Right renal pelvis (tissue), 4 donors: ENCODE measurements at regions not wholly inside any gene's neighbourhood (a gene's known extent, or its start where the extent isn't known, plus 50 kb on each side); places are given as distances from the start of the nearest gene placed in this dataset.

ENCODE experiments used
- DNase-seq, 4 donors: peaks; one replicate each; pipeline ENCODE4 v3.0.0-alpha.2; 2013; ENCODE audit warnings: low read depth in 4 of 4, low spot score in 3 of 4, missing footprints in 1 of 4

DNA sequence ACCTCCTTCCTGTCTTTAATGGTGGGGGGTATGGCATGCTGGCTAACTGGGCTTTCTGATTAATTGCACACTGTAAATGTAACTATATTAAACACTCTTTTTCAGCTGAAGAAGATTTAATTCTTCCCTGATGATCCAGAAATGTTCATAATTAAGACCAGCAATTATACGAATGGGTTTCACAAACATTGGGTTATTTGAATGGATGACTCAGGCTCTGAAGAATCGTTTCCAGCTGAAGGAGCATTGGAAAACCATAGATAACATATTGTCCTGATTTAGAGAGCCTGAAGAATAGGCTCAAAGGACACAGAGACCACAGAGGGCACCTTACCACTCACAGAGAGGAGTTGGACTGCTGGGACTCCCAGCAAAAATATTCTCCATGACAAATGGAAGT lies 130.7 kb upstream of the SSTR4 start:
- no peak for DNase-seq

DNA sequence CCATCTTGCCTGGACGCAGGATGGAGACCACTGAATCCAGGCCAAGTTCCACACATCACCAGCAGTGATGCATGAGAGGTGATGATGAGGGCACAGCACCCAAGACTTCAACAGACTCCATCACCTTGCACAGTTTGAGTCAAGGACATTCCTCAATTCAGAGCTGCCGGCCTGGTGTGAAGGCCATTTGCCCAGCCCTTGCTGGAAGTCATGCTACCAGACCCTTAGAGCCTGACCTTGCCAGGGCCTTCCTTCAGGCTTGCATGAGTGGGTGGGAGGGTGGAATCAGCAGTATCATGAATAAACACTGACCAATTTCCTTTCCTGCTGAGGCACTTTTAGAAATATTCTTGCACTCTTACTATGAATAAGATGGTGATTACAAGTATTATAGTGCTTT lies 130.2 kb upstream of the SSTR4 start:
- DNase-seq = no peak

DNA sequence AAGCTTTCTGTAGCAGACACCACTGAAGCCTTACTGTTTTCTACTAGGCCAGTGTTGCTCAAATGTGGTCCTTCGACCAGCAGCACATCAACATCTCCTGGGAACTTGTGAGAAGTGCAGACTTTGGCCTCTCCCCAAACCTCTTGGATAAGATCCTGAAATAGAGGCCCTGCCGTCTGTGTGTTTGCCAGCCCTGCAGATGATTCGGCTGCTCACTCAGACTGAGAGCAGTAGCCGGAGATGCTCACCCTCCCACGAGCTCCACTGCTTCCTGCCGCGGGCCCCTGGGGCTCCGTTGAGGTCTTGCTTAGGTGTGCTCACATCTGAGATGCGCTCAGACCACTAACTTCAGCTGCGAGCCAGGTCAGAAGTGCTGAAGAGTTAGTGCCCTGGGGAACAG lies 129.5 kb upstream of the SSTR4 start:
- no peak for DNase-seq

DNA sequence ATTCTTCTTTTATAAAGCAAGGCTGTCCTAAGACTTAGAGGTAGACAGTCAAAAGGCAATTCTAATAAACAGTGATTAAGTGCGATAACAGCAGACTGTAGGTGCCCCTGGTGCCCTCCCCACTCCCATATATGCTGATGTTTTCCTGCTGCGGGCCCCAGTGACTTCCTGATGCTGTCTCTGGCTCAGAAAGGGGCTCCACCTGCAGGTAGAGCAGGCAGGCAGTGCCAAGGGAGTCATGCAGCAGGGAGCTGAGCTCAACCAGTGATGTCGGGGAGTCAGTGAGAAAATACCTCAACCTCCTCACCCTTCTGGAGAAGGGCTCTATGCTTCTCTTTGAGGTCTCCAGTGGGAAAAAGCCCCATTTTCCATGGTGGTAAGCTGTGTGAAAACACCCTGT lies 126.7 kb upstream of the SSTR4 start:
- DNase-seq = no peak

DNA sequence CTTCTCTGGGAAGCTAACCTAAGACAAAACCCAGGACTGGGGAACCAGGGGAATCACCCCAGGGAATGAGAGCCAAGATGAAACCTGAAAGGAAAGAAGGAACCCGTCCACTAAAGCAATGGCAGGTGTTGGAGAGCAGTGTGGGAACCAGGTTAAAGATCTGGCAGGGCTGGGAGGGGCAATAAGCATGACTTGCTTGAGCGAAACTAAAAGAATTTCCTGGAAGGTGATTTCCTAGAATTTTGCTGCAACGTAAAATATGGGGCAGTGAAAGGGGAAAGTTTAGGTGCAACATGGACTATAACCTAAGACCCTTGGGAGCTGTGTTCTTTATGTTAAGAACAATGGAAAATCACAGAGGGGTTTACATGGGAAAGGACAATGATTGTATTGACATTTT lies 126.2 kb upstream of the SSTR4 start:
- DNase-seq = no peak

DNA sequence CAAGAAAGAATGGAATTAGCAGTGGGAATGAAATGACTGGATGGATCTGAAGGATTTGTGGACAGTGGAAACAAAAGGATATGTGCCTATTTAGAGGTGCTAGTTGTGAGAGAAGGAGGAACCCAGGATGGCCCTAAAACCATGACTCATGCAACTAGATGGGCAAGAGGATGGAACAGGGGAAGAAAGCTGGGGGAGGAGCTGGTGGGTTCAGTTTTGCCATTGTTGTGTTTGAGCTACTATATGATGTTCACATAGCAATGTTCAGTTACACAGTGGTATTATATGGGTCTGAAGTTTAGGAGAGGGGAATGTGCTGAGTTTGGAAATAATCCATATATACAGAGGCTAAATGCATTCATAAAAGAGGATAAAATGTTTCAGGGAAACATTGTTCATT lies 125.7 kb upstream of the SSTR4 start:
- no peak for DNase-seq

DNA sequence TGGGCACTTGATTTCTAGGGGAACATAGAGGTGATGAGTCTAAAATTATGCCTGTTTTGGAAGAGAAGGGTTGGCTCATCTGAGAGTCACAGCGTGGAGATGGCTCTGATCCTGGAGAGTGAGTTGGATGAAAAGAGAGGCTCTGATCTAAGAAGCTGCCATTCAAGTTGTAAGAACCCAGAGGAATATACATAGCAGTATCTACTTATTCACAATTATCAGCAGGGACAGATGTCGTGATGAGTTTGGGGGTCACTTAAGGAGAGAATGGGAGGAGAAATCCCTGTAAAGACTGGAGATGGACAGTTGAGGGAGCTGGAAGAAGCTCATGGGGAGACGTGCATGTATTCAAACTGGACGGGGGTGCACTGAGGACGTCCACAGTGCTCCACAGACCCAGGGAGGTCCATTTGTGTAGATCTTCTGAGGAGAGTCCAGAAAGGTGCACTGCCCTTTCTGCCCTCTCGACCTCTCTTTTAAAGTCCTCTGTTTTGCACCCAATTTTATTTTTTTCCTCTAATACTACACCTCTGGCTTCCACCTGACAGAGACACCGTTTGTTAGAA lies 124.7 kb upstream of the SSTR4 start:
- DNase-seq = no peak

DNA sequence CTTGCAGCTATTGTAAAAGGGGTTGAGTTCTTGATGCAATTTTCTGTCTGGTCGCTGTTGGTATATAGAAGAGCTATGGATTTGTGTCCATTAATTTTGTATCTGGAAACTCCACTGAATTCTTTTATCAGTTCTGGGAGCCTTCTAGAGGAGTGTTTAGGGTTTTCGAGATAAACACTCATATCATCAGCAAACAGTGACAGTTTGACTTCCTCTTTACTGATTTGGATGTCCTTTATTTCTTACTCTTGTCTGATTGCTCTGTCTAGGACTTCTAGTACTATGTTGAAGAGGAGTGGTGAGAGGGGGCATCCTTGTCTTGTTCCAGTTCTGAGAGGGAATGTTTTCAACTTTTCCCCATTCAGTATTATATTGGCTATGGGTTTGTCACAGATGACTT lies 120.8 kb upstream of the SSTR4 start:
- DNase-seq = no peak

DNA sequence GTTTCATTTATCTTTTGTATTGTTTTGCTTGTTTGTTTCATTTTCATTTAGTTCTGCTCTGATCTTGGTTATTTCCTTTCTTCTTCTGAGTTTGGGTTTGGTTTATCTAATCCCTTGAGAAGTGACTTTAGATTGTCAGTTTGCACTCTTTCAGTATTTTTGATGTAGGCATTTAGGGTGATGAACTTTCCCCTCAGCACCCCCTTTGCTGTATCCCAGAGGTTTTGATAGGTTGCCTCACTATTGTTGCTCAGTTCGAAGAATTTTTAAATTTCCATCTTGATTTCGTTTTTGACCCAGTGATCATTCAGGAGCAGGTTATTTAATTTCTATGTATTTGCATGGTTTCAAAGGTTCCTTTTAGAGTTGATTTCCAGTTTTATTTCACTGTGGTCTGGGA lies 119.6 kb upstream of the SSTR4 start:
- DNase-seq = no peak

DNA sequence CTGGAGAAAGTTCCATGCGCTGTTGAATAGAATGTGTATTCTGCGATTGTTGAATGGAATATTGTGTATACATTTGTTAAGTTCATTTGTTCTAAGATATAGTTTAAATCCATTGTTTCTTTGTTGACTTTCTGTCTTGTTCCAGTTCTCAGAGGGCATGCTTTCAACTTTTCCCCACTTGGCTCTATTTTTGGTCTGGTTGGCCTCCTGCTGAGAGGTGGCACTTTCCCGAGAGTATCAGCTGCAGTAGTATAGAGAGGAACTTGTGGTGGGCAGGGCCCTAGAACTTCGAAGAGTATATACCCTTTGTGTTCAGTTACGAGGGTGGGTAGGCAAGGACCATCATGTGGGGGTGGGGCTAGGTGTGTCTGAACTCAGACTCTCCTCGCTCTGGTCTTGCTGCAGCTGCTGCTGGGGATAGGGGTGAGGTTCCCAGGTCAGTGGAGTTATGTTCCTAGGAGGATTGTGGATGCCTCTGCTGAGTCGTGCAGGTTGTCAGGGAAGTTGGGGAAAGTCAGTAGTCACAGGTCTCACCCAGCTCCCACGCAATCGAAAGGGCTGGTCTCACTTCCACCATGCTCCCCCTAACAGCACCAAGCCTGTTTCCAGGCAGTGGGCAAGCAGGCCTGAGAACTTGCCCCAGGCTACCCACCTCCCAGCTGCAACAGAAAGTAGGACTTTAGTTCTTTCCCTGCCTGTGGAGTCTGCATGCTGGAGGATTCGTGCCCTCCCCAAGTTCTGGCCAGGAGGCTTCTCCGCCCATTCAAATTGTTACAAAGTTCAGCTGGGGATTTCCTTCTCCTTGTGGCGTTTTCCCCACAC lies 118.9 kb upstream of the SSTR4 start:
- no peak for DNase-seq

DNA sequence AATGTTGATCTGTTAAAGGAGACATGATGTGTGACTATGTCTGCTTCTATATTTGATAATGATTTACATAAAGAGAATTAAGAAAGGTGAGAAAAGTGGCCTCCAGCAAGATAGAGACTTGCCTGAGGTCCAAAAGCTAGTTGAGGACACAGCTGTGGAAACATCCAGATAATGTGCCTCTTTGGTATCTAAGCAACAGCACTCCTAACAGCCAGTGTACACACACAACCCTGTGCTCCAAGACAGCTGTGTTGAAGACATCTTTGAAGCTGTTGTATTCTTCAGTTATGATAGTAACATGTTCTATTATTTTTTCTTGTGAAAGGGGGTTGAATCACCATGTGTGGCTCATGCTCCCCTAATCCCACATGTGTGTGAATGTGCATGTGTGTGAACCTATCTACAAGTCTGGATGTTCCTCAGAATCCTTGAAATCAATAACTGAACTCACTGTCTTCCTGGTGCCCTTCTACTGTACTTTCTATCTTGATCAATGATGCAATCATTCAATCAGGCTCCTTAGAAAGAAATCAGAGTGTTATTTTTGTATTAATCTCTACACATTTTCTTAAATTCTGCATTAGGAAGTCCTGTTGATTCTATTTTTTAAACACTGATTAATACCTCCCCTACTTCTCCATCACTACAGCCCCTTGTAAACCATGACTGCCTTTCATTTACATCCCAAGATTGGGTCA lies 116.7 kb upstream of the SSTR4 start:
- DNase-seq = no peak

DNA sequence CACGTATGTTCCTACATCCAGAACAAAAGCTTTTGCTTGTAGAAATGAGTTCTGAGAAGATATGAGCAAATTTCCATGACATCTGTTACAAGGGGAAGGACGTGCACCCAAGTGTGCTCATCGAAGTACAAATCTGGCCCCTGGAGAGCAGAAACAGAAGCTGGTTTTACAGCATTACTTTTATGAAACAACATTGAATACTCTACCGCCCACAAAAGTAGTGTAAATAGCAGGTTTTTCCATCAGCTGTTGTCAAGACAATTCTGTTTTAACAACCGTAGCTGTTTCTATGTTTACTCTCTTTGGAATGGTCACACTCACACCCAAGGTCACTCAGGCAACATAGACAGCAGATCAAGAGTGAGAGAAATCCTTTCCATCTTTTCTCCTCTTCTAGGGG lies 114.2 kb upstream of the SSTR4 start:
- DNase-seq = no peak

DNA sequence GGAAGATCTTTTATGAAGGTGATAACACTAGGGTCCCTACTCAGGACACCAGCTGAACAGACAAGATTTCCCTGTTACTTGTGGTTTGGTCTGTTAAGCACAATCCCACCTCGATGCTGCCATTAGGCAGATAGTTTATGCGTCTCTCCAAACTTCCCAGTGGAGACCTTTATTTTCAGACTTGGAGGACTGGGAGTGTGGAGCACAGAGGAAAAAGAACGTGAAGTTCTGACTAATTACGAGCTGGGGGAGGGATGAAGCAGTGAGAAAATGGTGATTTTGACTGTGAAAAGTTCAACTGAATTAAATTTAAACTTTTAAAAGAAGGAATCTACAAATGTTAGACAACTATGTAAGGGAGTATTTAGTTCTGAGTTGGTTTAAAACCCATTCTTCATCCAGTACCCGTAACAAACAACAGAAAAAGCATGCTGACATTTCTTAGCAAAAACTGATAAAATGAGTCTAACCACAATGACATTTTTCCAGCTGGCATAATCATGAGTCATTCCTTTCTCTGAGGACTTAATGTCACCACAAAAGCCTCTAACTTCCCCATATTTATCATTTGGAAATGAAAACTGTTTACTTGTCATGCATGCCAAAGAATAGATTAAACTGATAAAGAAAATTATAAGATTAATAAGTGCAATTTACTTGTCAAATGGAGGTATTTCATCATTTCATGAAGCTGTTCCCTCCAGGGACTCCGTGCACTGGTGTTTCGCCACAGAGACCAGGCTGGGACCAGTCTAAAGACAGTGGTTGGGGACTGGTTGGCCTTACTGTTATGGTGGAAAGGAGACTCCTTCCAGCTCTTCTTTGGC lies 113.3 kb upstream of the SSTR4 start:
- DNase-seq = no peak

DNA sequence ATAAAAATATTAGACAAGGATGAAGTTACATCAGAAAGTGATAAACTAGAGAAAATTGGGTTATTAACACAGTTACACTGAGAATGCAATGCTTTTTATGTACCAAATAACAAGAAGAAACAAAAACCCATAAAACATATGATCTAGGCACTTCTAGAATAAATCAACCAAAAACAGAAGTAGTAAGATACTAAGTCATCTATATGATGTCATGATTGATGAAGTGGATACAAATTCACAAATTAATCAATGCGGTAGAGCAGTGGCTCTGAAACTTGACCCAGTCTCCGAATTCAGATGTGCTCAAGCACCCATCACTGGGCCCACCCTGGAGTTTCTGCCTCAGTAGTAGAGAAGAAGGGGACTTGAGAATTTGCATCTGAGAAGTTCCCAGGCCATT lies 112.1 kb upstream of the SSTR4 start:
- DNase-seq = no peak

DNA sequence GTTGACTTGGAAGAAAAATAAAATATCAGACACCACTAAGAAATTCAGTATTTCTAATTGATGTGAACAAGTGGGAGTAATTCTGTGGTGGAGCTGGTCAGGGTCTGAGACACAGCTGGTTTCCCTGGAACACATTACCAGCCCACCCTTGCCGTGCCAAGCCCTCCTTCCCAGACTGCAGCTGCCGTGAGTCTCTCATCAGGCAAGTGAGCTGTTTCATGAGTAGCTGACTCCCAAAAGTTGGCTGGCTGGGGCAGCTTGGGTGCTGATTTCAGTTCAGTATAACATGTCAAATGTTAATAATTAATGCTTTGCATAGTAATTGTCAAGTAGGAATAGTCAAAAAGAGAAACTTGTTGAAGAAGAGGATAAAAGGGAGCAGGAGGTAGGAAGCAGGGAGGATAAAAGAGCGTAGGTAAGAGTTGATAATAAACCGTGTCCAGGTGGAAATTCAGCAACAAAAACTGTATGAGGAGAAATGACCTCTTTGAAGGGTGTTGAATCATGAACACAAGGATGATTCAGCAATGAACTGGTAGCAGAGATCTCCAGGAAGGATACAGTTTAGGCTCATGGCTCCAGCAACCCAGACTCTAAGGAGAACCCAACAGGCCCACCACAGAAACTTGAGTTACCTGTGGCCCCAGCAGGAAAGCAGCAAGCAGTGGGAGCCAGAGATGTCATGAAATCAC lies 110.9 kb upstream of the SSTR4 start:
- DNase-seq = no peak

DNA sequence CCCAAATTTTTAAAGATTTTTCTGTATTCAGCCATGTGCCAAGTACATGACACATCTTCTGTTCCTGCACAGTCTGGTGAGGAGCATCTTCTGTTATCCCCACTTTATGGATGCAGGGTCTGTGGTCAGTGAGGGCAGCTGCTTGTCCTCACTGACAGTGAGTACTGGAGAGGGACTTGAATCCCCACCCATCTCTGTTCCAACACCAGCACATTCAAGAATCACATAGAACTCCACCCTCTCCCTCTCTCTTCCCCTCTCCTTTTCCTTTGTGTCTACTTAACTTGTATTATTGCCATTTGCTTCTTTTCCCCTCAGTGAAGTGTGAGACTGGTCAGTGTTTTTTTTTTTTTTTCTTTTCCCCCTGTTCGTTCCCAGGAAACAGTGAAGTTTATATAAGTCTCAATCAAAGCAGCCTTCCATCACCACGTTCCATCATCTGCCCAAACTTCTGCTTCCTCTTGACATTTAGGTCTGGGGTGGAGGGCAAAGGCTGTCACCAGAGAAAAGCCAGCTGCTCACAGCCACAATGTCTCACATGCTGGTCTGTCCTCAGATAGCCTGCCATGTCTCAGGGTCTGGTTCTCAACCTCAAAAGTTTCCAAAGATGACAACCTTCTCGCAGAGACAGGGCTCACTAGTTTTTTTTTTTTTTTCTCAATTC lies 110.0 kb upstream of the SSTR4 start:
- DNase-seq = no peak

DNA sequence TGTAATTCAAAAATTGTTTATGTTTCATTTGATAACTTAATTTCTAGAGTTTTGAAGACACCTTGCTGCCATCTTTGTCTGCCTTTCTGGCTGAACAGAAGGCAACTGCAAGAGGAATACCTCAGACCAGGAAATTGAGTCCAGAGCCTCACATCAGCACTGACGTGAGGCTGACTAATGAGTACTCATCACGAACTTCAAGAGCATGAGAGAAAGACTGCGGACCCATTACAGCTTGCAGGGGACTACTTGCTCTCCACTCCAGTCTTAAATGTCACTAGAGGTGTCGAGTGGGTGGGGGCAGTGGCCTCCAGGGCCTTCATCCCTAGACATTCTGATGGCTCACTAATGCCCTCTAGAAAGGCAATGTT lies 109.5 kb upstream of the SSTR4 start:
- DNase-seq = no peak

DNA sequence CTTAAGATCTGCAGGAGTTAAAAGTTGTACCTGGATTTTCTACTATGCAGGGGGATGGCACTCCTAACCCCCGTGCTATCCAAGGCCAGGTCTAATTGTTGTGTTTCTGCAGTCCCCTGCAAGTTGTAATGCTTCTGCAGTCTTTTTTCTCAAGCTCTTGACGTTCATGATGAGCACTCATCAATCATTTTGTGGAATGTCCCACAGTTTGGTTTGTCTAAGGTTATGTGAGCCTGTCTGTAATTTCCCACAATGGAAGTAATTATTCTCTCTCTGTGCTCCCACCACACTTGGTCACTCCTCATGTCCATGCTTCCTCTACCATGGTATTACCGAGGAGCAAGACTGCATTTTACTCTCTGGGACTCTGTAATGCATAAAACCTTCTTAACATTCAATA lies 107.6 kb upstream of the SSTR4 start:
- DNase-seq = no peak

DNA sequence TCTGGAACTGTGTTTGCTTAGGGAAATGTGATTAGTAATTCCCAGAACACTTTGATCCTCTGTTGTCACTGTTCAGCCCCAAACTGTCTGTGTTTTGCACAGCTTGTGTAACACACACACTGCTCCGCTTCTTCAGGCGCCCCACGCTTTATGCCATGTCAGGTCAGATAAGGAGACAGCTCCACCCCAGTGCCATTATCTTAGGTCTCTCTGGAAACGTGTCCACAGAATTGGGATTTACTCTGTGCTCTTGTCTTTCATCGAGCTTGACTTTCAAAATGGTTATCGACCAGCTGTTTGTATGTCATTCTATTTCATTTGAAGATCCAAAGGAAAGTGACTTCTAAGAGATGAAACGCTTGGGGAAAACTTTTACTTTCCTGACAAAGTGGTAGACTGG lies 106.4 kb upstream of the SSTR4 start:
- DNase-seq = no peak

DNA sequence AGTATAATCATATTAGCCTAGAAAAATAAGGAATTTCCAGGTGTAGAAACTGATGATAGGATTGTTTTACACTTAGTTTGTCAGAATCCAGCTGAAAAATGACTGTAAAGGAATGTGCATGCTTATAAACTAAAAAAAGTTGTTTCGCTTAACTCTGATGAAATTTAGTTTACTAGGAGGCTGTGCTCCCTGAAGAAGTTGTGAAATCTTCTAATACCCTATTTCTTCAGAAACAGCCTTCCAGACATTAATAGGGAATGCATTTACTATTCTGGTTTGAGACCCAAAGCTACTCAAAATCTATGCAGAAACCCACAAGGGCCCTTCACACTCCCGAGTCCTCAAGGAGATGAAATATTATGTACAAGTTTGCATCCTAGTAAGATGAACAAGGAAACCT lies 105.5 kb upstream of the SSTR4 start:
- DNase-seq = no peak
